ENCODE measurements at regions not wholly inside any gene's neighbourhood (a gene's known extent, or its start where the extent isn't known, plus 50 kb on each side); places are given as distances from the start of the nearest gene placed in this dataset.

DNA sequence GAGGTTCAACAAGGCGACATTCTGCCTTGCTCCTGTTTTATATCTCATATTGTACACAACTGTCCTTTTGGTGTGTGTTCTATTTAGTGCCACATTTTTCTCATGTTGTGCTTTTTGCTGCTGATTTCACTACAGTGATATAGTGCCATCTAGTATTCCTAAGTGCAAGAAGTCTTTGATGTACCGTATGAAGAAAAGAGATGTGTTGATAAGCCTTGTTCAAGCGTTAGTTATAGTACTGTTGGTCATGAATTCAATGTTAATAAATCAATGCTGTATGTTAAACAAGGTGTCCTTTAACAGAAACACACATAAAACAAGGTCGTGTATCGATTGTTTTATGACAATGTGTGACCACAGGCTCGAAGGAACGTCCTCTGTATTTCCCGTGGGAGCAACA is 939.4 kb downstream of the GATA3 start:
- no peak overlapping the region for H3K27ac ChIP-seq (ENCODE audit: control insufficient read depth, insufficient read depth, low read length)
- no peaks in the 10 kb centered on the region for H4K20me1 ChIP-seq (ENCODE audit: control insufficient read depth, extremely low read depth, insufficient read depth, low read length)
- TF ChIP-seq EZH2 (IDR thresholded peaks at IDR 0.05; ENCODE audit: low read length): no peak
- TF ChIP-seq, protein P1, sequence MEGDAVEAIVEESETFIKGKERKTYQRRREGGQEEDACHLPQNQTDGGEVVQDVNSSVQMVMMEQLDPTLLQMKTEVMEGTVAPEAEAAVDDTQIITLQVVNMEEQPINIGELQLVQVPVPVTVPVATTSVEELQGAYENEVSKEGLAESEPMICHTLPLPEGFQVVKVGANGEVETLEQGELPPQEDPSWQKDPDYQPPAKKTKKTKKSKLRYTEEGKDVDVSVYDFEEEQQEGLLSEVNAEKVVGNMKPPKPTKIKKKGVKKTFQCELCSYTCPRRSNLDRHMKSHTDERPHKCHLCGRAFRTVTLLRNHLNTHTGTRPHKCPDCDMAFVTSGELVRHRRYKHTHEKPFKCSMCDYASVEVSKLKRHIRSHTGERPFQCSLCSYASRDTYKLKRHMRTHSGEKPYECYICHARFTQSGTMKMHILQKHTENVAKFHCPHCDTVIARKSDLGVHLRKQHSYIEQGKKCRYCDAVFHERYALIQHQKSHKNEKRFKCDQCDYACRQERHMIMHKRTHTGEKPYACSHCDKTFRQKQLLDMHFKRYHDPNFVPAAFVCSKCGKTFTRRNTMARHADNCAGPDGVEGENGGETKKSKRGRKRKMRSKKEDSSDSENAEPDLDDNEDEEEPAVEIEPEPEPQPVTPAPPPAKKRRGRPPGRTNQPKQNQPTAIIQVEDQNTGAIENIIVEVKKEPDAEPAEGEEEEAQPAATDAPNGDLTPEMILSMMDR (optimal IDR thresholded peaks at IDR 0.05 in 1 of 3, IDR thresholded peaks at IDR 0.05 in 1 of 3, conservative IDR thresholded peaks at IDR 0.05 in 1 of 3; ENCODE audit: extremely low read depth in 1 of 3, insufficient read depth in 2 of 3, low read length in 3 of 3): no peak
- H3K4me3 ChIP-seq (ENCODE audit: control insufficient read depth in 2 of 3, extremely low read depth in 1 of 3, insufficient read depth in 2 of 3, low read depth in 1 of 3, low read length in 3 of 3): no peak overlapping the region
- no peak overlapping the region for H3K9ac ChIP-seq (ENCODE audit: control insufficient read depth, extremely low read depth, insufficient read depth, low read length)
- H3K9me1 ChIP-seq (ENCODE audit: control insufficient read depth, extremely low read depth, insufficient read depth, low read length): no peaks in the 10 kb centered on the region
- DNase-seq (ENCODE audit: low read depth, low spot score) (no peak), FAIRE-seq (no peak)
- H3K9me3 ChIP-seq (ENCODE audit: control insufficient read depth, low read depth, low read length): no peaks in the 10 kb centered on the region
- no peaks in the 10 kb centered on the region for H3K27me3 ChIP-seq (ENCODE audit: control insufficient read depth, extremely low read depth, insufficient read depth, low read length)
- H3K79me2 ChIP-seq (ENCODE audit: control insufficient read depth, insufficient read depth, low read length): no peaks in the 10 kb centered on the region
- no peaks in the 10 kb centered on the region for H3K36me3 ChIP-seq (ENCODE audit: control insufficient read depth in 2 of 2, extremely low read depth in 1 of 2, insufficient read depth in 2 of 2, low read length in 2 of 2)
- dilution Hi-C loops (cut with MboI; ENCODE audit: extremely low pct_ligation_motif_present, low sequenced_read_pairs): no loop called here
- H3K4me1 ChIP-seq (ENCODE audit: control insufficient read depth, extremely low read depth, insufficient read depth, low read length): peaks cover under 1% of the 10 kb centered on the region
- no peak overlapping the region for H2AFZ ChIP-seq (ENCODE audit: control insufficient read depth, low read length)
- no peak overlapping the region for H3K4me2 ChIP-seq (ENCODE audit: control insufficient read depth, extremely low read depth, insufficient read depth, low read depth, low read length)

DNA sequence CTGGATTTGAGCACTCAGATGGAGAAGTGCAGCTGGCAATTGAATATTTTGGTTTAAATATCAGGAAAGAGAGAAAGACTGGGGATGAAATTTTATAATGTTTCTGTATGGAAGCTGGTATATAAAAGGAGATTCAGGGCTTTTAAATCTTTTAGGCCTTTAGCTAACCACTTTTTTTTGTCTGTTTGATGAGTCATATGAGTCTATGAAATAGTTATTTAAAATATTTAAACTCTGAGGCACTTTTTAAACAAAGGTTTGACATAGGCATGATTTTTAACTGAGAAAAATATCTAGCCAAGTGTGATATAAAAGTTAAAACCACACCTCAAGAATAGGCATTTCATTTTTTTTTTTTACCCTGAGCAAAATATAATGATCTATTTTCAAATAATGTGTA is 944.3 kb downstream of the GATA3 start:
- Histone ChIP-seq H3K27ac (ENCODE audit: control insufficient read depth, insufficient read depth, low read length) (no peak overlapping the region), H3K79me2 (ENCODE audit: control insufficient read depth, insufficient read depth, low read length) (no peaks in the 10 kb centered on the region), H3K9ac (ENCODE audit: control insufficient read depth, extremely low read depth, insufficient read depth, low read length) (no peak overlapping the region), H3K9me3 (ENCODE audit: control insufficient read depth, low read depth, low read length) (no peaks in the 10 kb centered on the region), H3K27me3 (ENCODE audit: control insufficient read depth, extremely low read depth, insufficient read depth, low read length) (no peaks in the 10 kb centered on the region), H3K36me3 (ENCODE audit: control insufficient read depth in 2 of 2, extremely low read depth in 1 of 2, insufficient read depth in 2 of 2, low read length in 2 of 2) (no peaks in the 10 kb centered on the region), H3K4me3 (ENCODE audit: control insufficient read depth in 2 of 3, extremely low read depth in 1 of 3, insufficient read depth in 2 of 3, low read depth in 1 of 3, low read length in 3 of 3) (no peak overlapping the region), H3K4me1 (ENCODE audit: control insufficient read depth, extremely low read depth, insufficient read depth, low read length) (peaks cover 3% of the 10 kb centered on the region), H2AFZ (ENCODE audit: control insufficient read depth, low read length) (no peak overlapping the region), H3K9me1 (ENCODE audit: control insufficient read depth, extremely low read depth, insufficient read depth, low read length) (no peaks in the 10 kb centered on the region), H4K20me1 (ENCODE audit: control insufficient read depth, extremely low read depth, insufficient read depth, low read length) (no peaks in the 10 kb centered on the region), H3K4me2 (ENCODE audit: control insufficient read depth, extremely low read depth, insufficient read depth, low read depth, low read length) (no peak overlapping the region)
- DNase-seq (ENCODE audit: low read depth, low spot score) (no peak), FAIRE-seq (no peak)
- TF ChIP-seq EZH2 (IDR thresholded peaks at IDR 0.05; ENCODE audit: low read length): no peak
- TF ChIP-seq, protein P1 (optimal IDR thresholded peaks at IDR 0.05 in 1 of 3, IDR thresholded peaks at IDR 0.05 in 1 of 3, conservative IDR thresholded peaks at IDR 0.05 in 1 of 3; ENCODE audit: extremely low read depth in 1 of 3, insufficient read depth in 2 of 3, low read length in 3 of 3): no peak
- dilution Hi-C loops (cut with MboI; ENCODE audit: extremely low pct_ligation_motif_present, low sequenced_read_pairs): no loop called here
